ENCODE measurements at regions not wholly inside any gene's neighbourhood (a gene's known extent, or its start where the extent isn't known, plus 50 kb on each side); places are given as distances from the start of the nearest gene placed in this dataset.

DNA sequence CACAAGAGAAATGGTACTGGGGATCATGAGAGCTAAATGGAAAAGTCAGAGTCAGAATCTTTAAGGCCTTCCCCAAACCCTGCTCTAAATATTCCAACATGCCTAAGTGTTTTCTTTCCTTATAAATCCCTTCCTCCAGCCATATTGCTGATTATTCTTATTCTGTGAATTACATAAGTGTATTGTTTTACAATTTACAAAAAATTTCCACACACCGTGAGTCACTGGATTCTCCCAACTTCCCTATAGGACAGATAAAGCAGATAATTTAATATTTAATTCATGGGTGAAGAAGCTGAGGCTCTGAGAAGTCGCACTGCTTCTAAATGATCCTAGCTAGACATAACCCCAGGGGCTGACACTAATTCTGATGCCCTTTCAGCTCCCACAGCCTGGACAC is 243.3 kb upstream of the JUN start:
- TF ChIP-seq POLR2AphosphoS5 (IDR thresholded peaks at IDR 0.05; ENCODE audit: low read depth, low read length) (no peak), FOXP2 (optimal IDR thresholded peaks at IDR 0.05; ENCODE audit: borderline replicate concordance, extremely low read depth, extremely low read length, insufficient read depth) (no peak), SIN3A (IDR thresholded peaks at IDR 0.05; ENCODE audit: borderline replicate concordance, insufficient read depth, low read length) (no peak), TAF1 (IDR thresholded peaks at IDR 0.05; ENCODE audit: borderline replicate concordance, insufficient read depth, low read length) (no peak)
- TF ChIP-seq, protein P1, sequence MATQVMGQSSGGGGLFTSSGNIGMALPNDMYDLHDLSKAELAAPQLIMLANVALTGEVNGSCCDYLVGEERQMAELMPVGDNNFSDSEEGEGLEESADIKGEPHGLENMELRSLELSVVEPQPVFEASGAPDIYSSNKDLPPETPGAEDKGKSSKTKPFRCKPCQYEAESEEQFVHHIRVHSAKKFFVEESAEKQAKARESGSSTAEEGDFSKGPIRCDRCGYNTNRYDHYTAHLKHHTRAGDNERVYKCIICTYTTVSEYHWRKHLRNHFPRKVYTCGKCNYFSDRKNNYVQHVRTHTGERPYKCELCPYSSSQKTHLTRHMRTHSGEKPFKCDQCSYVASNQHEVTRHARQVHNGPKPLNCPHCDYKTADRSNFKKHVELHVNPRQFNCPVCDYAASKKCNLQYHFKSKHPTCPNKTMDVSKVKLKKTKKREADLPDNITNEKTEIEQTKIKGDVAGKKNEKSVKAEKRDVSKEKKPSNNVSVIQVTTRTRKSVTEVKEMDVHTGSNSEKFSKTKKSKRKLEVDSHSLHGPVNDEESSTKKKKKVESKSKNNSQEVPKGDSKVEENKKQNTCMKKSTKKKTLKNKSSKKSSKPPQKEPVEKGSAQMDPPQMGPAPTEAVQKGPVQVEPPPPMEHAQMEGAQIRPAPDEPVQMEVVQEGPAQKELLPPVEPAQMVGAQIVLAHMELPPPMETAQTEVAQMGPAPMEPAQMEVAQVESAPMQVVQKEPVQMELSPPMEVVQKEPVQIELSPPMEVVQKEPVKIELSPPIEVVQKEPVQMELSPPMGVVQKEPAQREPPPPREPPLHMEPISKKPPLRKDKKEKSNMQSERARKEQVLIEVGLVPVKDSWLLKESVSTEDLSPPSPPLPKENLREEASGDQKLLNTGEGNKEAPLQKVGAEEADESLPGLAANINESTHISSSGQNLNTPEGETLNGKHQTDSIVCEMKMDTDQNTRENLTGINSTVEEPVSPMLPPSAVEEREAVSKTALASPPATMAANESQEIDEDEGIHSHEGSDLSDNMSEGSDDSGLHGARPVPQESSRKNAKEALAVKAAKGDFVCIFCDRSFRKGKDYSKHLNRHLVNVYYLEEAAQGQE (IDR thresholded peaks at IDR 0.05; ENCODE audit: insufficient read depth in 1 of 2, low read depth in 2 of 2, low read length in 2 of 2), result no peak

- TF ChIP-seq FOXP2 (optimal IDR thresholded peaks at IDR 0.05; ENCODE audit: borderline replicate concordance, extremely low read depth, extremely low read length, insufficient read depth), result no peak
- TF ChIP-seq TAF1 (IDR thresholded peaks at IDR 0.05; ENCODE audit: borderline replicate concordance, insufficient read depth, low read length), result no peak
- no peak for TF ChIP-seq POLR2AphosphoS5 (IDR thresholded peaks at IDR 0.05; ENCODE audit: low read depth, low read length)
- TF ChIP-seq SIN3A (IDR thresholded peaks at IDR 0.05; ENCODE audit: borderline replicate concordance, insufficient read depth, low read length), result no peak
- TF ChIP-seq, protein P1 (IDR thresholded peaks at IDR 0.05; ENCODE audit: insufficient read depth in 1 of 2, low read depth in 2 of 2, low read length in 2 of 2), result no peak
These were observed 244.2 kb upstream of the JUN start for GRCh38 chr1:59028048-59028447.

DNA sequence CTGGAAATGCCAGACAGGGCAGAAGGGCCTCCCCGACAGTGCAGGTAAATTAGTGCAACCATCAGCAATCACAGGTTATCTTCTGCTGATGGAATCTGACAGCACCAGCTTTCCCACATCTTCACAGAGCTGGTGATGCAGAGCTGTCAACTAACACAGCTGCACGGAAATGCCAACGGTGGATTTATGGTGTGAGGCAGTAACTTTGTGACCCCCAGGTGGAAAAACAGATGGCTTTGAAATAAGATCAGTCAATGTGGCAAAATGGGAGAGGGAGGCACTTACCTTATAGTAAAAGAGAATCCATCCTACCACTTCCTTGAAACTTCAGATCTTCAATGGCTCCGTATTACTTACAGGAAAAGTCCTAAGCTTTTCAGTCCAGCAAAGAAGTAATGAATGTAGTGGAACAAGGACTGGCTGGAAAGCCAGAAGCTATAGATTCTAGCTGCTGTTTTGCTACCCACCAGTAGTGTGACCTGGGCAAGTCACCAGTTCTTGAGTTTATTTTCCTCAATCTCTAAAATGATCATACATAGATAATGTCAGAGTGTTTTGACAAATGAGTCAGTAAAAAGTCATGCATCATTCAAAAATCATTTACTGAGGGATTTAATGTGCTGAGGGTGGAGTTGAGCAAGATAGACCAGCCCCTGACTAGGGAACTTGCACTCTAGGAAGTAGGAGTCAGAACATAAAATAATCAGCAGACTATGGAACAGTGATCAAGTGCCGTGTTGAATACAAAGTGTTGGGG is 245.7 kb upstream of the JUN start:
- no peak for TF ChIP-seq TAF1 (IDR thresholded peaks at IDR 0.05; ENCODE audit: borderline replicate concordance, insufficient read depth, low read length)
- TF ChIP-seq POLR2AphosphoS5 (IDR thresholded peaks at IDR 0.05; ENCODE audit: low read depth, low read length), result no peak

DNA sequence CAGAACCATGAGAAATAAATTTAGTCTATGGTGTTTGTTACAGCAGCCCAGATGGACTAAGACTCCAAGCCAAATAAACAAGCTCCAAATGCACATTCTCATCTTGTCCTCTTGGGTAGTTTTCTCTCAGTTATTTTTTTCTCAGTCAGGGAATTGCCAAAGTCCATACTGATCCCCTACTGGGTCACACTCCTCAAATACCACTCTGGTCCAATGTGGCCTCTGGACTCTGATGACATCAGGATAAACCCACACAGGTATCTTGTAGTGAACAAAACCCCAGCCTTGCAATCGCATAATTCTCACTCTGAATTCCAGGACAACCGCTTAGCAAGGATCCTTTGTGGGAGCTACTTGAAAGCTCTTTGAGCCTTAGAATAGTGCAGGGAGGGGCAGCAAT is 248.4 kb upstream of the JUN start:
- TF ChIP-seq SIN3A (IDR thresholded peaks at IDR 0.05; ENCODE audit: borderline replicate concordance, insufficient read depth, low read length) (no peak), FOXP2 (optimal IDR thresholded peaks at IDR 0.05; ENCODE audit: borderline replicate concordance, extremely low read depth, extremely low read length, insufficient read depth) (no peak), TAF1 (IDR thresholded peaks at IDR 0.05; ENCODE audit: borderline replicate concordance, insufficient read depth, low read length) (no peak), POLR2AphosphoS5 (IDR thresholded peaks at IDR 0.05; ENCODE audit: low read depth, low read length) (no peak)
- TF ChIP-seq, protein P1 (IDR thresholded peaks at IDR 0.05; ENCODE audit: insufficient read depth in 1 of 2, low read depth in 2 of 2, low read length in 2 of 2), result no peak

- TF ChIP-seq SIN3A (IDR thresholded peaks at IDR 0.05; ENCODE audit: borderline replicate concordance, insufficient read depth, low read length), result no peak
- TF ChIP-seq, protein P1 (IDR thresholded peaks at IDR 0.05; ENCODE audit: insufficient read depth in 1 of 2, low read depth in 2 of 2, low read length in 2 of 2), result no peak
- no peak for TF ChIP-seq TAF1 (IDR thresholded peaks at IDR 0.05; ENCODE audit: borderline replicate concordance, insufficient read depth, low read length)
- no peak for TF ChIP-seq FOXP2 (optimal IDR thresholded peaks at IDR 0.05; ENCODE audit: borderline replicate concordance, extremely low read depth, extremely low read length, insufficient read depth)
- TF ChIP-seq POLR2AphosphoS5 (IDR thresholded peaks at IDR 0.05; ENCODE audit: low read depth, low read length), result no peak
These were observed 249.9 kb upstream of the JUN start for GRCh38 chr1:59033761-59034160.

Data from PFSK-1 (cell line).